Sigmoid colon (tissue), 4 donors: ENCODE measurements at regions not wholly inside any gene's neighbourhood (a gene's known extent, or its start where the extent isn't known, plus 50 kb on each side); places are given as distances from the start of the nearest gene placed in this dataset.

Source experiments
- EP300 ChIP-seq, 4 donors: sonication (generic); formaldehyde crosslinking; IDR thresholded peaks; one replicate each; pipeline ENCODE4 v1.6.1; 2017; ENCODE audit warnings: antibody characterized with exemption in 4 of 4
- POLR2A ChIP-seq, 2 donors: fragments of 450-650 bp; IDR thresholded peaks; one replicate each; pipeline ENCODE4 v1.6.1; 2016; ENCODE audit warnings: antibody characterized with exemption in 2 of 2, mild to moderate bottlenecking in 2 of 2, moderate library complexity in 2 of 2
- POLR2AphosphoS5 ChIP-seq, 4 donors: sonication (generic); formaldehyde crosslinking; IDR thresholded peaks; one replicate each; pipeline ENCODE4 v1.6.1; 2017; ENCODE audit warnings: antibody characterized with exemption in 4 of 4
- TF ChIP-seq, protein P1 (sequence below), 4 experiments: fragments of 450-650 bp in 3 of 4; fragments of 200-600 bp in 1 of 4; IDR thresholded peaks; one replicate each; pipeline ENCODE4 v1.5.1; 2016 to 2019; ENCODE audit warnings: antibody characterized with exemption in 4 of 4, mild to moderate bottlenecking in 3 of 4, moderate library complexity in 2 of 4

DNA sequence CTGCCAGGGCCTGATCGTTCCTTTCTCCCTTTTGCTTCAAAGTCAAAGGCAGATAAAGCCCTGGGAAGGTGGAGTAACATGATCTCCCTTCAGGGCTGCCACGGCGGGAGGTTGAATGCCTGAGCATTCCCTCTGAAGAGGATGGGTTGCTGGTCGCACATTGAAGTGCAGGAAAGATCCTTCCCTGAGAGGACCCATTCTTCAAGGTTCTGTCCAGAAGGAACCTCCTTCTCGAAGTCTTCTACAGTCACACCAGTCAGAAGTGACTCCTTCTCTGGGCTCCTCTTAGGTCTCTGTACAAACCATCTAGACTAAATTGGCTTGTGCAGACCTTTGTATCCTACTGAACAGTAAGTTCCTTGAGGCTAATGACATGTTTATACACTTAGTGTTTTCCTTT, 192.6 kb upstream of the VGLL2 start:
- TF ChIP-seq POLR2AphosphoS5 (IDR thresholded peaks at IDR 0.05) = no peak
- TF ChIP-seq, protein P1, sequence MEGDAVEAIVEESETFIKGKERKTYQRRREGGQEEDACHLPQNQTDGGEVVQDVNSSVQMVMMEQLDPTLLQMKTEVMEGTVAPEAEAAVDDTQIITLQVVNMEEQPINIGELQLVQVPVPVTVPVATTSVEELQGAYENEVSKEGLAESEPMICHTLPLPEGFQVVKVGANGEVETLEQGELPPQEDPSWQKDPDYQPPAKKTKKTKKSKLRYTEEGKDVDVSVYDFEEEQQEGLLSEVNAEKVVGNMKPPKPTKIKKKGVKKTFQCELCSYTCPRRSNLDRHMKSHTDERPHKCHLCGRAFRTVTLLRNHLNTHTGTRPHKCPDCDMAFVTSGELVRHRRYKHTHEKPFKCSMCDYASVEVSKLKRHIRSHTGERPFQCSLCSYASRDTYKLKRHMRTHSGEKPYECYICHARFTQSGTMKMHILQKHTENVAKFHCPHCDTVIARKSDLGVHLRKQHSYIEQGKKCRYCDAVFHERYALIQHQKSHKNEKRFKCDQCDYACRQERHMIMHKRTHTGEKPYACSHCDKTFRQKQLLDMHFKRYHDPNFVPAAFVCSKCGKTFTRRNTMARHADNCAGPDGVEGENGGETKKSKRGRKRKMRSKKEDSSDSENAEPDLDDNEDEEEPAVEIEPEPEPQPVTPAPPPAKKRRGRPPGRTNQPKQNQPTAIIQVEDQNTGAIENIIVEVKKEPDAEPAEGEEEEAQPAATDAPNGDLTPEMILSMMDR (IDR thresholded peaks at IDR 0.05) = no peak
- no peak for TF ChIP-seq POLR2A (IDR thresholded peaks at IDR 0.05)
- no peak for TF ChIP-seq EP300 (IDR thresholded peaks at IDR 0.05)
